Esophagus squamous epithelium (tissue), 4 donors: ENCODE measurements at regions not wholly inside any gene's neighbourhood (a gene's known extent, or its start where the extent isn't known, plus 50 kb on each side); places are given as distances from the start of the nearest gene placed in this dataset.
"Not testable (repeated sequence)": the region's sequence is repeated elsewhere in the genome, so short reads cannot be mapped to it uniquely, and the experiment has no call there.

Experiments
- CTCF ChIP-seq, 6 experiments: fragments of 450-650 bp in 4 of 6; fragments of 200-600 bp in 2 of 6; sonication (generic) in 2 of 6; IDR thresholded peaks; one replicate each; pipeline ENCODE4 v1.5.1; 2016 to 2019; ENCODE audit warnings: antibody characterized with exemption in 6 of 6, mild to moderate bottlenecking in 4 of 6, moderate library complexity in 4 of 6
- POLR2A ChIP-seq, 4 donors: fragments of 450-650 bp; IDR thresholded peaks; one replicate each; pipeline ENCODE4 v1.6.1; 2017; ENCODE audit warnings: antibody characterized with exemption in 4 of 4, mild to moderate bottlenecking in 4 of 4, moderate library complexity in 3 of 4

- TF ChIP-seq CTCF, POLR2A (IDR thresholded peaks at IDR 0.05): not testable (repeated sequence)
Observed at GRCh38 chr4:83903740-83904139, 367.8 kb downstream of the GPAT3 start.
